ENCODE measurements at regions not wholly inside any gene's neighbourhood (a gene's known extent, or its start where the extent isn't known, plus 50 kb on each side); places are given as distances from the start of the nearest gene placed in this dataset.
"Not testable (repeated sequence)": the region's sequence is repeated elsewhere in the genome, so short reads cannot be mapped to it uniquely, and the experiment has no call there.

- intact Hi-C loops (cut with DNase I), result no loop called here
- DNase-seq, result no peak
Measured at GRCh38 chr16:29124828-29125227, 140.0 kb downstream of the LAT start.

GRCh38 chr16:29124162-29124561 lies 139.3 kb downstream of the LAT start:
- DNase-seq, result not testable (repeated sequence)

GRCh38 chr16:29120680-29121079 lies 135.8 kb downstream of the LAT start:
- intact Hi-C loops (cut with DNase I); DNase-seq: not testable (repeated sequence)

More at GRCh38 chr16:29124162-29124561, 139.3 kb downstream of the LAT start:
- intact Hi-C loops (cut with DNase I), result not testable (repeated sequence)

GRCh38 chr16:29118301-29118957 lies 133.6 kb downstream of the LAT start:
- DNase-seq; intact Hi-C loops (cut with DNase I): not testable (repeated sequence)

- intact Hi-C loops (cut with DNase I), result no loop called here
- no peak for DNase-seq
Measured at GRCh38 chr16:29117631-29118030, 132.8 kb downstream of the LAT start.

- DNase-seq, result no peak
- intact Hi-C loops (cut with DNase I), result no loop called here
Measured at GRCh38 chr16:29116980-29117379, 132.1 kb downstream of the LAT start.

GRCh38 chr16:29116207-29116606 lies 131.4 kb downstream of the LAT start:
- intact Hi-C loops (cut with DNase I); DNase-seq: not testable (repeated sequence)

- DNase-seq; intact Hi-C loops (cut with DNase I): not testable (repeated sequence)
Measured at GRCh38 chr16:29115802-29116141, 130.9 kb downstream of the LAT start.

- intact Hi-C loops (cut with DNase I), result not testable (repeated sequence)
Measured at GRCh38 chr16:29114989-29115801, 130.3 kb downstream of the LAT start.

GRCh38 chr16:29114574-29114973 lies 129.7 kb downstream of the LAT start:
- no peak for DNase-seq
- intact Hi-C loops (cut with DNase I), result no loop called here

More at GRCh38 chr16:29114989-29115801, 130.3 kb downstream of the LAT start:
- DNase-seq, result peak in 24 of 42 donors; percentile 13 to 62 (median 34)

- DNase-seq; intact Hi-C loops (cut with DNase I): not testable (repeated sequence)
Measured at GRCh38 chr16:29113446-29113845, 128.6 kb downstream of the LAT start.

- no peak for DNase-seq
- intact Hi-C loops (cut with DNase I), result no loop called here
Measured at GRCh38 chr16:29112755-29113347, 128.0 kb downstream of the LAT start.

GRCh38 chr16:29111901-29112680 lies 127.2 kb downstream of the LAT start:
- DNase-seq; intact Hi-C loops (cut with DNase I): not testable (repeated sequence)

- intact Hi-C loops (cut with DNase I), result no loop called here
- DNase-seq, result no peak
Measured at GRCh38 chr16:29111421-29111820, 126.6 kb downstream of the LAT start.

- intact Hi-C loops (cut with DNase I); DNase-seq: not testable (repeated sequence)
Measured at GRCh38 chr16:29108625-29109169, 123.8 kb downstream of the LAT start.

GRCh38 chr16:29107299-29107698 lies 122.4 kb downstream of the LAT start:
- DNase-seq, result no peak
- intact Hi-C loops (cut with DNase I), result no loop called here

GRCh38 chr16:29106259-29106908 lies 121.5 kb downstream of the LAT start:
- intact Hi-C loops (cut with DNase I); DNase-seq: not testable (repeated sequence)

- DNase-seq; intact Hi-C loops (cut with DNase I): not testable (repeated sequence)
Measured at GRCh38 chr16:29104600-29104999, 119.7 kb downstream of the LAT start.

All from head of caudate nucleus (tissue), 42 donors.